Sciatic nerve (tissue), 2 donors: ENCODE measurements at regions not wholly inside any gene's neighbourhood (a gene's known extent, or its start where the extent isn't known, plus 50 kb on each side); places are given as distances from the start of the nearest gene placed in this dataset.
A peak's percentile ranks its signal among the peaks of the same experiment; 100 is the strongest.

Experiments used
- ATAC-seq: fragments of 200-7000 bp; cut with Tn5 transposase; one replicate; pipeline ENCODE4 v1.9.1; 2020; ENCODE audit warnings: mild to moderate bottlenecking, moderate library complexity
- DNase-seq: peaks from one replicate; pipeline ENCODE4 v3.0.0-alpha.2; 2020; ENCODE audit warnings: low spot score
- intact Hi-C: fragments of 100-400 bp; cut with DNase I; formaldehyde crosslinking; loops from one replicate; pipeline ENCODE4 v1.14.2; 2022
- donor health status: DM: no; HTN: no; CAD: no.
- donor health status: DM: no; HTN: no; CAD: no.

DNA sequence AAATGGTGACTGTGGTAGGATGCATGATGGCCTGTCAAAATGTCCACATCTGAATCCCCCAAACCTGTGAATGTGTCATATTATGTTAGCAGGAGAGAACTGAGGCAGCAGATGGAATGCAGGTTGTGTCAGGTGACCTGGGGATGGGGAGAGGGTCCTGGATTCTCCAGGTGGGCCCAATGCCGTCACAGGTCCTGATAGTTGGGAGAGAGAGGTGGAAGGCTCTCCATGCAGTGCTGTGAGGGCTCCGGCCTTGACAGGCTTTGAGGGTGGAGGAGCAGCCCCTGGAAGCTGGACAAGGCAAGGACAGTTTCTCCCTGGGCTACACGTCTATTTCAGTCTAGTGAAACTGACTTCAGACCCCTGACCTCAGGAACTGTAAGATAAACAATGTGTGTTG is 330.9 kb upstream of the ZNF32 start:
- ATAC-seq, result no peak
- intact Hi-C loops, result no loop called here
- no peak for DNase-seq

DNA sequence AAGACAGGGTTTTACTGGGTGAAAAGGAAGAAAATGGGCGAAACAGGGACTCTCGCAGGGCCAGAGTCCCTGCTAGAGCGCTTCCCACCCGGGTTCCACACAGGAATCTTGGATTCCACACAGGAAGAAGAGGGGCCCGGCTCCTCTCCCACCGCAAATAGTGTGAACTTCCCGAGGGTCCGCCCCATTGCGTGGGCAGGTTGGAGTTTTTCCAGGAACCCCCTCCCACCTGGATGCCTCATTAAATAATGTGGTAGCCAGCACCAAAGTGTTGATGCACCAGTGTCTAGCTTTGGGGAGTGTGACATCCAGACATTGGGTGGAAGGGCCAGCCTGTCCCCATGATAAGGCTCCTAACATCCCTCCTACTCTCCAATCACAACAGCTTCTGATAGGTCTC is 330.3 kb upstream of the ZNF32 start:
- DNase-seq (no peak), ATAC-seq (no peak)
- intact Hi-C loops, result no loop called here

DNA sequence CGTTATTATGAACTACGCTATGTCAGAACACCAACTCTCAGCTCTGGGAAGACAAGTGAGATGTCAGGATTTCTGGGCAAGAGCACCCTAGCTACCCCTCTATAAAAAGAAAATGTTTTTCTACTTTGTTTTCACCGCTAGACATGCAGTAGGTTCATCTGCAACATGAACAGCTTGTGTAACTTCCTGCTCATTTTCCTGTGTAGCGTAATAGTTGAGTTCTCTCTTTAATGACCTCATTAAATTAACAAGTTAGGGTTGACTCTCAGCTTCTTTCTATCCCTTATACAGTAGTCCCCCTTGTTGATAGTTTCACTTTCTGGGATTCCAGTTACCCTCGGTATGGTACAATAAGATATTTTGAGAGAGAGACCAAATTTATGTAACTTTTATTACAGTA is 329.4 kb upstream of the ZNF32 start:
- DNase-seq, result no peak
- ATAC-seq, result no peak
- intact Hi-C loops, result no loop called here

DNA sequence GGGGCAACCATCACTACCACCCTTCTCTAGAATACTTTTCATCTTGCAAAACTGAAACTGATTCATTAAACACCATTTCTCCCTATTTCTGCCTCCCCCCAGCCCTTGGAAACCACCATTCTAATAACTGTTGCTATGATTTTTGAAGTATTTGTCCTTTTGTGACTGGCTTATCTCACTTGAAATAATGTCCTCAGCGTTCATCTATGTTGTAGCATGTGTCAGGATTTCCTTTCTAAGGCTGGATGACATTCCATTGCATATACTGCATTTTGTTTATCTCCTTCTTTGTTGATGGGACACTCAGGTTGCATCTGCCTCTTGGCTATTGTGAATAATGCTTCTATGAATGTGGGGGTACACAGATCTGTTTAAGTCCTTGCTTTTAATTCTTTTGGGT is 327.6 kb upstream of the ZNF32 start:
- ATAC-seq, result no peak
- intact Hi-C loops, result no loop called here
- DNase-seq, result no peak

DNA sequence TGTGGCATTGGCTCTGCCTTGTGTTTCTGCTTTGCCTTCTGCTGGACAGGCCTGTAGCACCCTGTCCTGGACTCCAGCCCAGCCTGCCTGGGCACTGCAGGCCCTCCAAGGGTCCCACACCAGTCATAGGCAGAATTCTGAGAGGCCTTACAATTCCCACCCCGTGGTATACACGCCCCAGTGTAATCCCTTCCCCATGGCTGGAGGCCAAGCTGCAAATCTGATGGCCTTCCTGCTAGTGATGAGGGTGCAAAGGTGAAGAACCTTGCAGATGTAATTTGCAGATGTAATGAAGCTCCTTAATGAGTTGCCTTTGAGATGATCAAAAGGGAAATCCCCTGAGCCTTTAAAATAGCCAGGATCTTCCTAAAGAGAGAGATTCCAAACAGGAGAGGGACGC is 325.1 kb upstream of the ZNF32 start:
- intact Hi-C loops, result no loop called here
- no peak for ATAC-seq
- no peak for DNase-seq

DNA sequence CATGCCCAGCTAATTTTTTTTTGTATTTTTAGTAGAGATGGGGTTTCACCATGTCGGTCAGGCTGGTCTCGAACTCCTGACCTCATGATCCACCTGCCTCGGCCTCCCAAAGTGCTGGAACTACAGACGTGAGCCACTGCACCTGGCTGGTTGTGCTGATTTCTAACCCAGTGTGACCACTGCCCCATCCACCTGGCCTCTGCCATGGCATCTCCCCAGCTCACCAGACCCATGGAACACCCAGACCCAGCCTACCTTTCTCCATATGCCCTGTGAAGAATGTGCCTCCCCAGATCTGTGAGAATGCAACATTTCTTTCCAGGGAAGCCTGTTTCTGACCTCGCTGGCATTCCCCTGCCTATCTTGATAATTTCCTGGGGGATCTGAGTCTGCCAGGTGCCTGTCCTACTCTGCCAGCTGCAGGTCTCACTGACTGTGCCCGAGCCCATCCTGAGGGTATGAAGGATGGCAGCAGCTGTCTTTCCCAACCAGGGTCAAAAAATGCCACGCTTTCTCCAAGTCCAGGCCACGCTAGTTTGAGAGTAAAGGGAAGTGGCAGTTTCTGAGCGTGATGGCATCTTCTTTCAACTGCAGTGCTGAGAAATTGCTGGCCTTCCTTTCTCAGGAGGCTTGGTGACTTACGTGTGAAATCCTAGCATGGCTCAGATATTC is 324.4 kb upstream of the ZNF32 start:
- no peak for ATAC-seq
- peak; percentile 36 for DNase-seq
- intact Hi-C loops, result no loop called here

DNA sequence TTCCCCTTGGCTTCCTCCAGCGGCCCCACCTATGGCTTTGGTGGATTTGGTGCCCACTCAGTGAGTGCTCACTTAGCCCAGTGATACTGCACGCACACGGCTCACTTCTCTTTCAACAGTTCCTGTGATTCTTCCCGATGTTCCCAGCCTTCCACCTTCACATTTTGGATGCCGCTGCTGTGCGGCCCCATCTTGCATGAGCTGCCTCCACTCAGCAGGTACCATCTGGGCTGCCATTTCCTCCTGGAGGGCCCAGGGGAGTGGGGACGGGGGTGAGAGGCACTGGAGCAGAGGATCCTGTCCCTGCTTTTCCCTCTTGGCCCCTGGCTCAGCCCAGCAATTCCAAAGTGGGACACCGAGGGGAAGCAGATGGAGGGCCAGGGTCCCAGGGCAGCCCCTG is 323.3 kb upstream of the ZNF32 start:
- ATAC-seq (no peak), DNase-seq (peak; percentile 25)
- intact Hi-C loops, result no loop called here

DNA sequence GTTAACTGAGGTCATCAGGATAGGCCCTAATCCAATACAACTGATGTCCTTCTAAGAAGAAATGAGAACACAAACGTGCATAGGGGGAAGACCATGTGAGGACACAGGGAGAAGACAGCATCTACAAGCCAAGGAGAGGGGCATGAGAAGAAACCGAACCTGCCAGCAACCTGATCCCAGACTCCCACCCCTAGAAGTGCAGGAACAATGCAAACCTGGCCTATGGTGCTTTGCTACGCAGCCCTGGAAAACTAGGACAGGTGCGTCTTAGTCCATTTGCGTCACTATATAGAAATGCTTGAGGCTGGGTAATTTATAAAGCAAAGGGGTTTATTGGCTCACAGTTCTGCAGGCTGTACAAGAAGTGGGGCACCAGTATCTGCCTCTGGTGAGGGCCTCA is 322.6 kb upstream of the ZNF32 start:
- intact Hi-C loops, result no loop called here
- no peak for ATAC-seq

DNA sequence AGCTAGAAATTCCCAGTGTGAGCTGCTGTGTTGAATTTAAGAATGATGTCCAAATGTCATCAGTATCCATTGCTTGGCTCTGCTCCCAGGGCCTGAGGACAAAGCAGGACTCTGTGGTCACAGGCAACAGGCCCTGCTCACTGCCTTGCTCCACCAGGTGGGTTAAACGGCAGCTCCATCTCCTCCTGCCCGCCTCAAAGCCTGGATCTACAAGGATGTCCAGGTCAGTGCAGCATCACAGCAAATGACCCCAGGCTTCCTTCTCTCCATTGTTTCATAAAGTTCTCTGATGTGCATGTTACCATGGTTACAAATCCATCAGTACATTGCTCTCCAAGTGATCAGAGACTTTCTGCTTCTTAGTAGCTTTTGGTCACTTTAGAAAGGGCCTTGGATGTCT is 322.0 kb upstream of the ZNF32 start:
- intact Hi-C loops, result no loop called here
- DNase-seq (peak; percentile 48), ATAC-seq (no peak)

More for the DNA sequence above, 322.6 kb upstream of the ZNF32 start:
- peak; percentile 17 for DNase-seq

DNA sequence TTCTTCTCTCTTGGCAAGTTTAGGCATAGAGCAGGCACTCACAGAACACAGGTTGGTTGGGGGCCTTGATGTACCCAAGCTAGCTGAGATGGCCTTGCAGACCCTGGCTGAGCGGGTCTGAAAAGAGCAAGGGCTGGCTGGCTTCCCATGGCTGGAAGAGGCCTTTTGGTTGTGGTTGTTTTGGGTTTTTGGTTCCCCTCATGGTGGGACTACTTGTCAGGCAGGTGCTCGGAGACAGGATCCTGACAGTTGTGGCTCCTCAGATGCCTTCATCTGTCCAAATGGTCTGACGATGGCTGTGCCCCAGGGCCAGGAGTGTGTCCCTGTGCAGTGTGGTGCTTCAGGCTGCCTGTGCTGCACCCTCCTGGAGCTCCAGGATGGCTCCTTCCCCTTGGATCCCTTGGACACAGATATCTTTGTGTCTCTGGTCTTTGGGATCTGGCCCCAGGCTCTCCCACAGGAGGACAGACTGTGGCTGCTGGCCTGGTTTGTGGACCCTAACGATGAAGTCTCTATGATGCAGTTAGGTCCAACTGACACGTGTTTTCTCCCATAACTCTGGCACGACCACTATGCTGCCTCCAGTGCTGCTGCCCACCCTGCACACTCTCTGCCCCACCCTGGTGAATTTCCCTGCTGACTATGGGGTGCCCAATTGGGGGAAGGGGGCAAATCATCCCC is 321.5 kb upstream of the ZNF32 start:
- ATAC-seq, result no peak
- peak; percentile 37 for DNase-seq
- intact Hi-C loops, result no loop called here

DNA sequence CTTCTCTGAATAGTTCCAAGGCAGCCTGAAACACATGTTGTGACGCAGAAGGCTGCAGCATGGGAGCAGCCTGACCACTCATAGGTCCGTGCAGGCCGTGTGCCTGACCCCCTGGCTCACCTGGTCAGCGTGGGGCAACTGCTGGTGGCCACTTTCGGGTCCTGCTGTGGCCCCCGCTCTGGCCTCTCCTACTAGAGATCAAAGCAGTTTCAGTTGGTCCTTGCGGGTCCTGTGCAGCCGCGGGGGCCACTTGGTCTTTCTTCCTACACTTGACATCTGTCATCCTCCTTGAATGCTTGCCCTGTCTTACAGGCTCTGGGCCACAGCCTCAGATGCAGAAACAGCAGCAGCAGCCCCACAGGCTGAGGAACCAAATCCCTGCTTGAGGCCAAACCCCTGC is 320.8 kb upstream of the ZNF32 start:
- DNase-seq, result peak; percentile 48
- intact Hi-C loops, result no loop called here

DNA sequence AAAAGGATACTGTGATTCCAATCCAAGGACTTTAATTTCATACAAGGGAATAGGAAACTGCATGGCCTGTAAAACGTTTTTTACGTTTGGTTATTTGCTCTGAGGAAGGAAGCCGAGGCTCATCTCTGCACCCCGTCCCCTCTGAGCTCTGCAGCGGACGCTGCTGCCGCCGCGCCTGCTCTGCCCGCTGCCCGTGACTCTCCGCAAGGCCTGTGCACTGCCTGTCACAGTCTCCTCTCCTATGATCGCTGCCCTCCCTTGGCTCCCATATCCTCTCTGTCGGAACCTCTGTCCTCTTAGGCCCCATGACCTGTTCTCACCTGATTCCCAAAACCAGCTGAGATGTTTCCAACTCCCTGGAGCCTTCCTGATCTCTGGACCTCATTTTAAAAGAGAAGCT is 320.3 kb upstream of the ZNF32 start:
- DNase-seq, result peak; percentile 36
- ATAC-seq, result no peak
- intact Hi-C loops, result no loop called here

More for the DNA sequence above, 320.8 kb upstream of the ZNF32 start:
- no peak for ATAC-seq

DNA sequence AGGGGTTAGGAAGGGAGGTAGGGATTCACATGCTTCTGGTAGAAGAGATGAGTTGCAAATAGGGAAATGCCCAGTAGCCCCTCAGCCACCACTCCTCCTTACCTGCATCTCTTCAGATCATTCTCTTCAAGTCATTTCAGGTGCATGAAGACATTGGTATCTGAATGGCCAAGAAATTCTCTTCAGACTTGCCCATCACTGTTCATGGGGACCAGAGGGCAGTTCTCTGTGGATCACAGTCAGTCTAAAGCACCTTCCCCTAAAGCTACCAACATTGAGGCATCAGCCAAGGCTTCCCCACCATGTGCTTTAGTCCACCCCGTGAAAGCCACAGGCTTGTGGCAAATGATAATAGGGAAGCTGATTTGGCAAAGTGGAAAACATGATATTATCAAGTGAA is 319.4 kb upstream of the ZNF32 start:
- intact Hi-C loops, result no loop called here
- no peak for DNase-seq
- ATAC-seq, result no peak

DNA sequence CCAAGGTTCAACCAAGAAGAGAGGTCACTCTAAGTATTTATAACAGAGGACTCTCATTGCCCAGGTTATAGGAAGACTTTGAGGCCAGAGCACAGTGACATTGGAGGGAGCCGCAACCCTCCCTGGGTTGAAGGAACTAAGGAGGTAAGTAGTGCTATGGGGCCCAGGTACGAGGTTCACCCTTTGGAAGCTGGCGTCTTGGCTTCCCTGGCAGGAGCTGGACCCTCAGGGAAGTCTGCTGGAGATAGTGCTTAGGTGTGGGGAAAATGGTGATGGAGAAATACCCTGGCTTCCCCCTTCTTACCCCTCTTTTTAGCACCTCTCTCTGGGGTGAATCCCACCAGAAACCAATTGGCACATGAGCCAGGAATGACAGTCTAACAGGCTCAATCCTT is 317.9 kb upstream of the ZNF32 start:
- intact Hi-C loops, result no loop called here
- ATAC-seq (no peak), DNase-seq (peak; percentile 27)

DNA sequence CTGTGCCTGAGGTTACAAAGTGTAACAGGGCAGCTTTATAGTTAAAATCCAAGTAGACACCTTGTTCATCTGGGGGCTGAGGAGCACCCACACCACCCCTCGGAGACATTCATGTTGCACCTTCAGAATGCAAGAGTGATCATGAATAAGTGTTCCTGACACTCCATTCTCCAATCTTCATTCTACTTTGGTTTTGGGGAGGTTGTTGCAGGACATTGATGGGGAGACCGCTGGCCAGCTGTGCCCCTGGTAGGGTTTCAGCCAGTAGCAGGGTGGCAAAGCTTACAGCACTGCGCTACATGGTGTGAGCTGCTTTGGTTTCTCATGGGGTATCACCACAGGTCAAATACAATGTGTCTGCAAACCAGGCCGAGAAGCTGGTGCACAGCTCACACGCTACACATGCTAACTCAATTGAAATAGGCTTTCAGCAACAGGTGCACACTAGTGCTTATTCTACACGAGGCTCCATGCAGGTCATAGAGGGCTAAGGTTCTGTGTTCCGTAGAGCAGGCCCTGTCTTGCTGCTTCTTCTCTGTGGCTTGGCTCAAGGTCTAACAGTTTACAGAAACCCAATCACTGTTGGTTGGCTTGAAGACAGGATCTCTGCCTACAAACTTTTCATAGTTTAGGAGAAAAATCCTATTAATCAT is 317.4 kb upstream of the ZNF32 start:
- intact Hi-C loops, result no loop called here
- peak; percentile 53 for DNase-seq

DNA sequence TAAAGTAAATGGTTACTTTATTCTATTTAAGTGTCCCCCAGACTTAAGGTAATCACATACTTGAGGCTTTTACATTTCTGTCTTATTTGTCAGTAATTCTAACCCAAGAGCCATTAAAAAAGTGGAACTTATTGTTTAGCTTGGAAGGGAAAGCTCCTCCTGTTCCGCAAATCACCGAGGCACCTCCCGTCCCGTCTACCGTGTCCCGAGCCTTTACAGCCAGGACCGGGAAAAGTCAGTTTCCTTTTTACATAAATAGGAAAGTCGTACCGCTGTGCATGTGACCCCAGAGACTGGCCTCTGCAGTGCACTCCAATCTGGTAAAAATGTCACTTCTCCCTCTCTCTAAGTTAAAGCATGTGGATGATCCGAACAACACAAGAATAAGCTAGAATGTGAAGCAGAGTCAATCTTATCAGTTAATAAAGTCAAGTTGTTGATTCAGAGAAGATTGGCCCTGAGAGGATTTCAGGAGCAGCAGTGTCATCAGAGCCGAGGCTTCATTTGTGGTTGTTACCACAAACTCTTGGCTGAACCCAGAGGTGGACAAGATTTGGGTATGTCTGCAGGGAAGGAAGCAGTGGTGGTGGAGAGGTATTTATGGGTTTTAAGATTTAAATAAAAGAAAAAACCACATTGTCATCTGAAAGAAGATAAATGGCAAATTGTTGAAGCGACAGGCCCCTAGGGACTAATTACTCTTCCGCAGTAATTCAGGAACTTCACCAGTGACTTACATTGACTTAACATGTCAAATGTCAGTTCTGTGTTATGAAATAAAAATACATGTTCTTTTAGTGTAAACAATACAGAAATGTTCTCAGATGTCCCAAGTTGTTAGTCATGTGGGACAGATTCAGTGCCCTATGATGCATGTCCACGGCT is 316.6 kb upstream of the ZNF32 start:
- DNase-seq (peak; percentile 61), ATAC-seq (peak; percentile 80)
- intact Hi-C loops, result no loop called here

More for the DNA sequence above, 317.4 kb upstream of the ZNF32 start:
- ATAC-seq, result peak; percentile 39

DNA sequence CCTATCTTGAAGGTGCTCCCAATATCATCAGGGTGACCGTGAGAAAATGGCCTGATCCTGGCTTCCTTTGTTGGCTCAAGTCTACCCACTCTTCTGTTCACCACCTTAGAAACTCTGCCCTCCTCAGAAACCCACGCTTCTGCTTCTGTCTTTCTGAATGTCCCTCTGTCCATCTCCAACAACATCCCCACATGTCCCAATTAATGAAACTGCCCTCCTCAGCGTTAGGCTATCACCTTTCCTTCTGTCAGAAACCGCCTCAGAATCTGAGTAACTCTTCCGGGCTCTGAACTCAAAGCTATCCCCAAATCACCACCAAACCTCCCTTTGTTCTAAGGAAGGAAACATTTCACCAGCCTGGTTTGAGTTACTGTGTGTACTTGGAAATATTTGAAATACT is 315.8 kb upstream of the ZNF32 start:
- DNase-seq (no peak), ATAC-seq (no peak)
- intact Hi-C loops, result no loop called here

DNA sequence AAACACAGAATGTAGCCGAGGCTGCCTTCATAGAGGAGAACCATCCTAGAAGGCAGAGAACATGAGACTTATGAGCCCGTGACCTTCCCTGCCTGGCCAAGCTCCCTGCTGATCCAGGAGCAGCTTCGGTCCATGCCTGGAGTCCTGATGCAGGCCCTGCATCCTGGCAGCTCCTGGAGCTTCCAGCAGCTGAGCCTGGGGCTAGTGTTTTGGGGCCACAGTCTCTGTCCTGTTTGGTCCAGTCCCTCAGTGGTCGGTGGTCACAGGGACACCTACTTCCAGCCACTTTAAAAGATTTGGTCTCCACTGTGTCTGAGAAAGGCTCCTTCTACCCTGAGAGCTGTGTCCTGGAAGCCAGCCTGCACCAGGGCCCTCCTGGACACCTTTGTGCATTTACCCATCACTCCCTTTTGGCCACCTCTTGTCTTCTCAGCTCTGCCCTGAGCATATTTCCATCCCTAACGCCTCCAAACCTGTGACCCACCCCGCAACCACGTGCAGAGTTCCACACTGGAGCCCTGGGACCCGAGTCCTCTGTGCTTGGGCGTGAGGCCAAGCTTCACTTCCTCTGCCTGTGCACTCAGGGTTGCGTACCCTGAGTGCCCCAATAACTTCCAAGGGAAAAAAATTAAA is 315.2 kb upstream of the ZNF32 start:
- DNase-seq, result peak; percentile 62
- intact Hi-C loops, result no loop called here
- no peak for ATAC-seq

DNA sequence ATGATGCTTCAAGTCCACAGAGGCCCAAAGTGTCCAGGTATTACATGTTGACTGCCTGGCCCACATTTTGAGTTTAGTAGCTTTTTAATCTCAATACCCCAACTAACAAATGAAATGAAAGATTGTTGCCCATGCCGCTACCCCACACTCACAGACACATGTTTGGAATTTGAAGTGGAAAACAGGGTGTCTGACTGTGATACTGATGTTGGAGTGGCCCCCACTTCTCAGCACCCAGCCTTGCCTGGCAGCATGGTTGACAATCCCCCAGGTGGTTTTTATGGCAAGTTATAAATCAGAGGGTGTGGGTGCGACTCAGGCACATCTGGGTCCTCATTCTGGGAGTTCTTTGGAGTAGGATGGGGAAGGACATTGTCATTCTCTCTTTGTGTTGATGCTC is 314.7 kb upstream of the ZNF32 start:
- ATAC-seq (no peak), DNase-seq (no peak)
- intact Hi-C loops, result no loop called here
